ENCODE measurements at regions not wholly inside any gene's neighbourhood (a gene's known extent, or its start where the extent isn't known, plus 50 kb on each side); places are given as distances from the start of the nearest gene placed in this dataset.
"Not testable (repeated sequence)": the region's sequence is repeated elsewhere in the genome, so short reads cannot be mapped to it uniquely, and the experiment has no call there.

- no peak for DNase-seq
These were observed 245.5 kb upstream of the SLC7A11 start for GRCh38 chr4:138487670-138488069.

- DNase-seq = no peak
These were observed 245.1 kb upstream of the SLC7A11 start for GRCh38 chr4:138487230-138487629.

- DNase-seq = no peak
These were observed 243.3 kb upstream of the SLC7A11 start for GRCh38 chr4:138485498-138485897.

GRCh38 chr4:138475116-138475515 lies 233.0 kb upstream of the SLC7A11 start:
- DNase-seq = no peak

- DNase-seq = no peak
These were observed 231.2 kb upstream of the SLC7A11 start for GRCh38 chr4:138473339-138473738.

GRCh38 chr4:138460477-138461414 lies 218.6 kb upstream of the SLC7A11 start:
- DNase-seq = no peak

GRCh38 chr4:138458751-138459150 lies 216.6 kb upstream of the SLC7A11 start:
- no peak for DNase-seq

GRCh38 chr4:138456349-138456748 lies 214.2 kb upstream of the SLC7A11 start:
- DNase-seq = not testable (repeated sequence)

GRCh38 chr4:138455097-138455496 lies 212.9 kb upstream of the SLC7A11 start:
- no peak for DNase-seq

GRCh38 chr4:138452826-138453225 lies 210.7 kb upstream of the SLC7A11 start:
- no peak for DNase-seq

- no peak for DNase-seq
These were observed 209.1 kb upstream of the SLC7A11 start for GRCh38 chr4:138451276-138451663.

- DNase-seq = peak; percentile 31
These were observed 208.6 kb upstream of the SLC7A11 start for GRCh38 chr4:138450546-138451275.

GRCh38 chr4:138449938-138450337 lies 207.8 kb upstream of the SLC7A11 start:
- peak; percentile 32 for DNase-seq

- peak; percentile 54 for DNase-seq
These were observed 206.0 kb upstream of the SLC7A11 start for GRCh38 chr4:138448169-138448568.

GRCh38 chr4:138446456-138446855 lies 204.3 kb upstream of the SLC7A11 start:
- DNase-seq = no peak

GRCh38 chr4:138445098-138445497 lies 202.9 kb upstream of the SLC7A11 start:
- DNase-seq = no peak

GRCh38 chr4:138444260-138444659 lies 202.1 kb upstream of the SLC7A11 start:
- no peak for DNase-seq

- peak; percentile 50 for DNase-seq
These were observed 197.0 kb upstream of the SLC7A11 start for GRCh38 chr4:138439143-138439581.

- DNase-seq = peak; percentile 4
These were observed 196.5 kb upstream of the SLC7A11 start for GRCh38 chr4:138438608-138439007.

GRCh38 chr4:138437263-138437851 lies 195.2 kb upstream of the SLC7A11 start:
- no peak for DNase-seq

GRCh38 chr4:138435733-138436132 lies 193.6 kb upstream of the SLC7A11 start:
- not testable (repeated sequence) for DNase-seq

GRCh38 chr4:138435046-138435445 lies 192.9 kb upstream of the SLC7A11 start:
- DNase-seq = not testable (repeated sequence)

- no peak for DNase-seq
These were observed 186.5 kb upstream of the SLC7A11 start for GRCh38 chr4:138428611-138429010.

All from dermis blood vessel endothelial cell (primary cell).